ENCODE measurements at regions not wholly inside any gene's neighbourhood (a gene's known extent, or its start where the extent isn't known, plus 50 kb on each side); places are given as distances from the start of the nearest gene placed in this dataset.

DNA sequence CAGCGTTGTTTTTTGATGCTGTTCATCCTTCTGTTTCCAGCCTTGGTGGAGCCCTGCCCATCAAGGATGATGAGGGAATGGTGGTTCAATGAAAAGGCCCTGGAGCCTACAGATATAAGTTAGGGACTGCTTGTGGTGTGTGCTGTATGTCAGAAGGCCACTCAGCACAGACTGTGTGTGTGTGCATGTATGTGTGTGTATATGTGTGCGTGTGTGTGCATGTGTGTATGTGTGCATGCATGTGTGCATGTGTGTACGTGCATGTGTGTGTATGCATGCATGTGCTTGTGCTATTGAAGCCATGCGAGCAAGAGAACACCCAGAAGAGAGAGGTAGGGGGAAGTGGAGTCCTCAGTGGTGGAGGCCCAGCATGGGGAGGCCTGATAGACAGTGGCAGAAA, 304.9 kb downstream of the CYP26B1 start:
- H4K20me1 ChIP-seq (ENCODE audit: insufficient read depth), result no peaks in the 10 kb centered on the region
- TF ChIP-seq EP300 (conservative IDR thresholded peaks at IDR 0.05; ENCODE audit: poor library complexity, severe bottlenecking), result no peak
- TF ChIP-seq RAD21 (conservative IDR thresholded peaks at IDR 0.05), result no peak
- H3K9ac ChIP-seq (ENCODE audit: low read length), result no peak overlapping the region
- no peaks in the 10 kb centered on the region for H3K9me2 ChIP-seq (ENCODE audit: insufficient read depth, low read length)
- H3K27ac ChIP-seq (ENCODE audit: low read length), result no peak overlapping the region
- H3K4me2 ChIP-seq (ENCODE audit: low read length), result no peak overlapping the region
- no peaks in the 10 kb centered on the region for H3K79me2 ChIP-seq (replicated peaks; ENCODE audit: insufficient read depth, low read length)
- H3F3A ChIP-seq (ENCODE audit: insufficient read depth, low read length, poor library complexity, severe bottlenecking), result no peaks in the 10 kb centered on the region
- H2AFZ ChIP-seq (ENCODE audit: low read depth, low read length), result no peak overlapping the region
- H3K9me3 ChIP-seq (ENCODE audit: low read length), result no peaks in the 10 kb centered on the region
- no peaks in the 10 kb centered on the region for H3K27me3 ChIP-seq (ENCODE audit: insufficient read depth, low read depth, low read length)
- no peaks in the 10 kb centered on the region for H3K36me3 ChIP-seq (ENCODE audit: insufficient read depth, low read length)
- no peak overlapping the region for H3K4me3 ChIP-seq (ENCODE audit: low read length)

DNA sequence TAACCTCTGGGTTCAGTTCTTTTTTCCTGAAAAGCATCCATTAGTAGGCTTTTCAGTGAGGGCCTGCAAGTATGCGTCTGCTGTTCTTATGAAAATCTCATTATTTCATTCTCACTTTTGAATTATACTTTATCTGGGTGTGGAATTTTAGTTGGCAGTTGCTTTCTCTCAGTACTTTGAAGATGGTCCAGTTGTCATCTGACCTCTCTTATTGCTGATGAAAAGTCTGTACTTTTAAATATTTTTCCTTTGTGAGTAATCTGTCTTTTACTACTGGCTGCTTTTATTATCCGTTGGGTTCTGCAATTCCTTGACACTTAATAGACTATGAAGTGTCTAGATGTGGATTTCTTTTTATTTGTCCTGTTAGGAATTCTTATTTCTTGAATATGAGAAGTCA, 307.8 kb downstream of the CYP26B1 start:
- Histone ChIP-seq H3K36me3 (ENCODE audit: insufficient read depth, low read length) (no peaks in the 10 kb centered on the region), H3K4me3 (ENCODE audit: low read length) (no peak overlapping the region), H4K20me1 (ENCODE audit: insufficient read depth) (no peaks in the 10 kb centered on the region), H3K79me2 (replicated peaks; ENCODE audit: insufficient read depth, low read length) (no peaks in the 10 kb centered on the region), H3K9ac (ENCODE audit: low read length) (no peak overlapping the region), H3K4me2 (ENCODE audit: low read length) (no peak overlapping the region), H3K27me3 (ENCODE audit: insufficient read depth, low read depth, low read length) (no peaks in the 10 kb centered on the region), H3K9me2 (ENCODE audit: insufficient read depth, low read length) (no peaks in the 10 kb centered on the region), H2AFZ (ENCODE audit: low read depth, low read length) (no peak overlapping the region), H3K27ac (ENCODE audit: low read length) (no peak overlapping the region), H3K9me3 (ENCODE audit: low read length) (no peaks in the 10 kb centered on the region), H3F3A (ENCODE audit: insufficient read depth, low read length, poor library complexity, severe bottlenecking) (no peaks in the 10 kb centered on the region)
- no peak for TF ChIP-seq TAF1 (IDR thresholded peaks at IDR 0.05; ENCODE audit: low read depth)
- TF ChIP-seq POLR2AphosphoS5 (IDR thresholded peaks at IDR 0.05), result no peak
- TF ChIP-seq EP300 (conservative IDR thresholded peaks at IDR 0.05; ENCODE audit: poor library complexity, severe bottlenecking), result no peak
- TF ChIP-seq SMC3 (conservative IDR thresholded peaks at IDR 0.05; ENCODE audit: poor library complexity), result no peak
- TF ChIP-seq RAD21 (conservative IDR thresholded peaks at IDR 0.05), result no peak
- no peak for TF ChIP-seq EZH2 (IDR thresholded peaks at IDR 0.05; ENCODE audit: borderline replicate concordance, insufficient read depth, low read length, poor library complexity, severe bottlenecking)
- TF ChIP-seq, protein P1, sequence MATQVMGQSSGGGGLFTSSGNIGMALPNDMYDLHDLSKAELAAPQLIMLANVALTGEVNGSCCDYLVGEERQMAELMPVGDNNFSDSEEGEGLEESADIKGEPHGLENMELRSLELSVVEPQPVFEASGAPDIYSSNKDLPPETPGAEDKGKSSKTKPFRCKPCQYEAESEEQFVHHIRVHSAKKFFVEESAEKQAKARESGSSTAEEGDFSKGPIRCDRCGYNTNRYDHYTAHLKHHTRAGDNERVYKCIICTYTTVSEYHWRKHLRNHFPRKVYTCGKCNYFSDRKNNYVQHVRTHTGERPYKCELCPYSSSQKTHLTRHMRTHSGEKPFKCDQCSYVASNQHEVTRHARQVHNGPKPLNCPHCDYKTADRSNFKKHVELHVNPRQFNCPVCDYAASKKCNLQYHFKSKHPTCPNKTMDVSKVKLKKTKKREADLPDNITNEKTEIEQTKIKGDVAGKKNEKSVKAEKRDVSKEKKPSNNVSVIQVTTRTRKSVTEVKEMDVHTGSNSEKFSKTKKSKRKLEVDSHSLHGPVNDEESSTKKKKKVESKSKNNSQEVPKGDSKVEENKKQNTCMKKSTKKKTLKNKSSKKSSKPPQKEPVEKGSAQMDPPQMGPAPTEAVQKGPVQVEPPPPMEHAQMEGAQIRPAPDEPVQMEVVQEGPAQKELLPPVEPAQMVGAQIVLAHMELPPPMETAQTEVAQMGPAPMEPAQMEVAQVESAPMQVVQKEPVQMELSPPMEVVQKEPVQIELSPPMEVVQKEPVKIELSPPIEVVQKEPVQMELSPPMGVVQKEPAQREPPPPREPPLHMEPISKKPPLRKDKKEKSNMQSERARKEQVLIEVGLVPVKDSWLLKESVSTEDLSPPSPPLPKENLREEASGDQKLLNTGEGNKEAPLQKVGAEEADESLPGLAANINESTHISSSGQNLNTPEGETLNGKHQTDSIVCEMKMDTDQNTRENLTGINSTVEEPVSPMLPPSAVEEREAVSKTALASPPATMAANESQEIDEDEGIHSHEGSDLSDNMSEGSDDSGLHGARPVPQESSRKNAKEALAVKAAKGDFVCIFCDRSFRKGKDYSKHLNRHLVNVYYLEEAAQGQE (IDR thresholded peaks at IDR 0.05; ENCODE audit: borderline replicate concordance), result no peak
- TF ChIP-seq MXI1 (conservative IDR thresholded peaks at IDR 0.05; ENCODE audit: poor library complexity, severe bottlenecking), result no peak
- TF ChIP-seq, protein P2, sequence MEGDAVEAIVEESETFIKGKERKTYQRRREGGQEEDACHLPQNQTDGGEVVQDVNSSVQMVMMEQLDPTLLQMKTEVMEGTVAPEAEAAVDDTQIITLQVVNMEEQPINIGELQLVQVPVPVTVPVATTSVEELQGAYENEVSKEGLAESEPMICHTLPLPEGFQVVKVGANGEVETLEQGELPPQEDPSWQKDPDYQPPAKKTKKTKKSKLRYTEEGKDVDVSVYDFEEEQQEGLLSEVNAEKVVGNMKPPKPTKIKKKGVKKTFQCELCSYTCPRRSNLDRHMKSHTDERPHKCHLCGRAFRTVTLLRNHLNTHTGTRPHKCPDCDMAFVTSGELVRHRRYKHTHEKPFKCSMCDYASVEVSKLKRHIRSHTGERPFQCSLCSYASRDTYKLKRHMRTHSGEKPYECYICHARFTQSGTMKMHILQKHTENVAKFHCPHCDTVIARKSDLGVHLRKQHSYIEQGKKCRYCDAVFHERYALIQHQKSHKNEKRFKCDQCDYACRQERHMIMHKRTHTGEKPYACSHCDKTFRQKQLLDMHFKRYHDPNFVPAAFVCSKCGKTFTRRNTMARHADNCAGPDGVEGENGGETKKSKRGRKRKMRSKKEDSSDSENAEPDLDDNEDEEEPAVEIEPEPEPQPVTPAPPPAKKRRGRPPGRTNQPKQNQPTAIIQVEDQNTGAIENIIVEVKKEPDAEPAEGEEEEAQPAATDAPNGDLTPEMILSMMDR (IDR thresholded peaks at IDR 0.05; ENCODE audit: poor library complexity, severe bottlenecking), result no peak

DNA sequence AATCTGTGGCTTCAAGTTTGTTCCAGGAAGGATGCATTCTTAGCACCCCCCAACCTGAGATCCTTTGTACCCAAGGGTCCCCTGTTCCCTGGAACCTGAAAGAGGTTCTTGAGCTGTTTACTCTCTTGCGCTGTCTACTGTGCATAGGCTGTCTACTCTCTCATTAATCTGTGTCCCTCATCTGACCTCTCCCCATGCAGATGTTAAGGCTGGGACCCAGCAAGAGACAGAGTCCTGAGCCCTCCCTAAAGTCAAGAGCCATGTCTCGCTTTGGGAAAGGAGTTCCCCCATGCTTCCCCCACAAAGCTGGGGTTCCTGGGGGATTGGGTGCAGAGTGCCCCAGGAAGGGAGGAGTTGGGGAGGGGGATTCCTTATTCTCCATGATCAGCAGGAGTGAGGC, 312.9 kb downstream of the CYP26B1 start:
- H3K9me2 ChIP-seq (ENCODE audit: insufficient read depth, low read length), result no peaks in the 10 kb centered on the region
- H3K27ac ChIP-seq (ENCODE audit: low read length), result no peak overlapping the region
- no peaks in the 10 kb centered on the region for H3K36me3 ChIP-seq (ENCODE audit: insufficient read depth, low read length)
- H2AFZ ChIP-seq (ENCODE audit: low read depth, low read length), result no peak overlapping the region
- H4K20me1 ChIP-seq (ENCODE audit: insufficient read depth), result no peaks in the 10 kb centered on the region
- no peak overlapping the region for H3K9ac ChIP-seq (ENCODE audit: low read length)
- H3K27me3 ChIP-seq (ENCODE audit: insufficient read depth, low read depth, low read length), result no peaks in the 10 kb centered on the region
- no peaks in the 10 kb centered on the region for H3F3A ChIP-seq (ENCODE audit: insufficient read depth, low read length, poor library complexity, severe bottlenecking)
- H3K9me3 ChIP-seq (ENCODE audit: low read length), result no peaks in the 10 kb centered on the region
- no peak overlapping the region for H3K4me2 ChIP-seq (ENCODE audit: low read length)
- no peak overlapping the region for H3K4me3 ChIP-seq (ENCODE audit: low read length)
- no peaks in the 10 kb centered on the region for H3K79me2 ChIP-seq (replicated peaks; ENCODE audit: insufficient read depth, low read length)
- TF ChIP-seq SMC3 (conservative IDR thresholded peaks at IDR 0.05; ENCODE audit: poor library complexity) (no peak), MXI1 (conservative IDR thresholded peaks at IDR 0.05; ENCODE audit: poor library complexity, severe bottlenecking) (no peak), TAF1 (IDR thresholded peaks at IDR 0.05; ENCODE audit: low read depth) (no peak), EP300 (conservative IDR thresholded peaks at IDR 0.05; ENCODE audit: poor library complexity, severe bottlenecking) (no peak), RAD21 (conservative IDR thresholded peaks at IDR 0.05) (no peak), EZH2 (IDR thresholded peaks at IDR 0.05; ENCODE audit: borderline replicate concordance, insufficient read depth, low read length, poor library complexity, severe bottlenecking) (no peak), POLR2AphosphoS5 (IDR thresholded peaks at IDR 0.05) (no peak)
- TF ChIP-seq, protein P1 (IDR thresholded peaks at IDR 0.05; ENCODE audit: borderline replicate concordance), result no peak
- TF ChIP-seq, protein P2 (IDR thresholded peaks at IDR 0.05; ENCODE audit: poor library complexity, severe bottlenecking), result no peak

All from neural cell (in vitro differentiated cells).